HepG2 (cell line): ENCODE measurements at regions not wholly inside any gene's neighbourhood (a gene's known extent, or its start where the extent isn't known, plus 50 kb on each side); places are given as distances from the start of the nearest gene placed in this dataset.

Experiments used
- ATAC-seq: fragments of 200-7000 bp; cut with Tn5 transposase; 3 replicates; pipeline ENCODE4 v1.9.1; 2020; ENCODE audit warnings: mild to moderate bottlenecking, moderate library complexity
- BruUV-seq: library from RNA; stranded (reverse); fragments of 400-500 nt; replicated peaks from 2 replicates; lab custom pipeline; 2021; lab: Mats Ljungman, UMichigan
- CTCF ChIA-PET: fragments of 300-600 bp; formaldehyde crosslinking; extraction: SDS; loops from one replicate; lab custom pipeline; 2021; ENCODE audit warnings: low total read pairs, inconsistent platforms, low intra/inter-chr PET ratio; lab: Yijun Ruan, JAX
- POLR2A ChIA-PET: fragments of 350-600 bp; sonication (Branson Sonifier 250); formaldehyde crosslinking; loops from one replicate; lab custom pipeline; 2020; ENCODE audit warnings: antibody characterized with exemption, inconsistent platforms; lab: Yijun Ruan, JAX
- DNase-seq: peaks from one replicate; pipeline ENCODE4 v3.0.0-alpha.2; 2015; ENCODE audit warnings: low spot score
- FAIRE-seq: peaks from 3 replicates; lab custom pipeline; 2011; peaks lifted over from hg19 to GRCh38; lab: Jason Lieb, UNC
- H2AFZ ChIP-seq: one replicate; pipeline ENCODE4 v1.6.1; 2011; ENCODE audit warnings: low read length, inconsistent platforms
- H3K27ac ChIP-seq: fragments of 300-600 bp; 3 replicates; pipeline ENCODE4 v1.8.0; 2011; ENCODE audit warnings: mixed run types, mild to moderate bottlenecking, mixed read lengths, low read length, inconsistent platforms; ENCODE audit not compliant: insufficient read depth; ENCODE audit errors: extremely low read length
- H3K27me3 ChIP-seq, 2 experiments: fragments of 200-600 bp in 1 of 2; 2 replicates in 1 of 2; 3 replicates in 1 of 2; pipeline versions ENCODE4 v1.6.0 to v1.8.0; 2011; ENCODE audit warnings: low read length in 2 of 2, mild to moderate bottlenecking in 2 of 2, moderate library complexity in 2 of 2, inconsistent platforms in 1 of 2; ENCODE audit not compliant: insufficient read depth in 2 of 2, control insufficient read depth in 1 of 2
- H3K36me3 ChIP-seq, 2 experiments: fragments of 200-600 bp in 1 of 2; replicated peaks in 1 of 2; 2 replicates in 1 of 2; 3 replicates in 1 of 2; pipeline versions ENCODE4 v1.5.1 to v1.8.0; 2011; ENCODE audit warnings: low read length in 2 of 2, inconsistent platforms in 1 of 2; ENCODE audit not compliant: insufficient read depth in 2 of 2, control insufficient read depth in 1 of 2
- H3K4me1 ChIP-seq: 2 replicates; pipeline ENCODE4 v1.5.1; 2012; ENCODE audit warnings: low read length, inconsistent platforms; ENCODE audit not compliant: insufficient read depth
- H3K4me2 ChIP-seq: 2 replicates; pipeline ENCODE4 v1.6.0; 2011; ENCODE audit warnings: low read depth, low read length, inconsistent platforms
- H3K4me3 ChIP-seq, 3 experiments: fragments of 200-600 bp in 1 of 3; sonication (generic), shearing (Covaris generic) in 1 of 3; replicated peaks in 1 of 3; 2 replicates each; pipeline ENCODE4 v1.5.1; 2011 to 2016; ENCODE audit warnings: low read length in 3 of 3, inconsistent platforms in 2 of 3, low read depth in 2 of 3, mild to moderate bottlenecking in 2 of 3, control low read depth in 1 of 3, mixed read lengths in 1 of 3; ENCODE audit not compliant: insufficient read depth in 1 of 3
- H3K79me2 ChIP-seq: one replicate; pipeline ENCODE4 v1.6.1; 2011; ENCODE audit warnings: low read length, inconsistent platforms; ENCODE audit not compliant: insufficient read depth
- H3K9ac ChIP-seq: 2 replicates; pipeline ENCODE4 v1.6.0; 2011; ENCODE audit warnings: mild to moderate bottlenecking, low read depth, low read length, inconsistent platforms; ENCODE audit not compliant: insufficient read depth
- H3K9me3 ChIP-seq: 2 replicates; pipeline ENCODE4 v1.5.1; 2012; ENCODE audit warnings: mild to moderate bottlenecking, low read length
- H4K20me1 ChIP-seq: 2 replicates; pipeline ENCODE4 v1.6.0; 2011; ENCODE audit warnings: inconsistent platforms, mild to moderate bottlenecking, low read length, moderate library complexity; ENCODE audit not compliant: insufficient read depth
- CREB3 ChIP-seq: sonication (generic); formaldehyde crosslinking; IDR thresholded peaks from 2 replicates; pipeline ENCODE4 v1.5.0; 2020; ENCODE audit warnings: missing genetic modification reagents
- FOSL2 ChIP-seq: sonication (generic); formaldehyde crosslinking; IDR thresholded peaks from 2 replicates; pipeline ENCODE4 v1.4.0; 2020; ENCODE audit warnings: missing genetic modification reagents
- MXD1 ChIP-seq: sonication (generic); formaldehyde crosslinking; IDR thresholded peaks from 2 replicates; pipeline ENCODE4 v1.4.0; 2020; ENCODE audit warnings: mild to moderate bottlenecking, missing genetic modification reagents
- ZBTB34 ChIP-seq: sonication (generic); formaldehyde crosslinking; IDR thresholded peaks from 2 replicates; pipeline ENCODE4 v1.8.0; 2022; ENCODE audit warnings: mild to moderate bottlenecking, missing genetic modification reagents
- ZNF496 ChIP-seq: sonication (generic); formaldehyde crosslinking; IDR thresholded peaks from 2 replicates; pipeline ENCODE4 v1.8.1; 2023; ENCODE audit warnings: mild to moderate bottlenecking, moderate library complexity, missing genetic modification reagents; ENCODE audit not compliant: insufficient replicate concordance
- ZNF557 ChIP-seq: sonication (generic); formaldehyde crosslinking; IDR thresholded peaks from 2 replicates; pipeline ENCODE4 v1.4.0; 2020; ENCODE audit warnings: missing genetic modification reagents
- WGBS: methylation state at CpG from one replicate; pipeline ENCODE4 v1.1.6; 2017; ENCODE audit warnings: low lambda C conversion rate; 5-methylcytosine and 5-hydroxymethylcytosine counted together
- in situ Hi-C: cut with HindIII; loops from 2 replicates; pipeline ENCODE4 v1.10.0; 2017; ENCODE audit warnings: low pct_unique_long_range_greater_than_20kb; ENCODE audit not compliant: extremely low pct_ligation_motif_present
- intact Hi-C: fragments of 100-400 bp; cut with micrococcal nuclease; formaldehyde crosslinking; loops from one replicate; pipeline ENCODE4 v1.10.0; 2022; ENCODE audit not compliant: unreplicated experiment
- TF ChIP-seq, protein P1 (sequence below): sonication (generic); formaldehyde crosslinking; IDR thresholded peaks from 2 replicates; pipeline ENCODE4 v1.5.1; 2020; ENCODE audit warnings: mild to moderate bottlenecking, moderate library complexity, missing genetic modification reagents
- TF ChIP-seq, protein P2 (sequence below): sonication (generic); formaldehyde crosslinking; IDR thresholded peaks from one replicate; pipeline ENCODE4 v1.5.1; 2020; ENCODE audit warnings: mild to moderate bottlenecking, missing genetic modification reagents; ENCODE audit errors: not compliant biosample characterization

DNA sequence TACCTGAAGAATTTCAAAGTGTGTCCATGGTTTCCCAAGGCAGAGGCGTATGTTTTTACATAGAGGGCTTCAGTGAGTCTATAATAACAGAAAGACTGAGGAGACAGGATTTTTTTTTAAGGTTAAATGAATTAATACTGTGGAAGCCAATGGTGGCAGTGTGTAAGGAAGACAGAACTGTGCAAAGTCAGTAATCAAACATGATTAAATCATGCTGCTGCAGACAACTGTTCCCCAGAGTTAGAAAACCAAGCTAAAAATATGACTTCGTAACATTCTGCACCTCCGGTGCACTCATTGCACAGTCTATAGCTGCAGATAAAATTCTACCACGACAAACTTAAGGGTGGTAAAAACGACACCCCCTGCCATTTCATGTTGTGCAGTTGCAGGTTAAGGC, 309.6 kb upstream of the TRIB2 start (continued):
- TF ChIP-seq, protein P1, sequence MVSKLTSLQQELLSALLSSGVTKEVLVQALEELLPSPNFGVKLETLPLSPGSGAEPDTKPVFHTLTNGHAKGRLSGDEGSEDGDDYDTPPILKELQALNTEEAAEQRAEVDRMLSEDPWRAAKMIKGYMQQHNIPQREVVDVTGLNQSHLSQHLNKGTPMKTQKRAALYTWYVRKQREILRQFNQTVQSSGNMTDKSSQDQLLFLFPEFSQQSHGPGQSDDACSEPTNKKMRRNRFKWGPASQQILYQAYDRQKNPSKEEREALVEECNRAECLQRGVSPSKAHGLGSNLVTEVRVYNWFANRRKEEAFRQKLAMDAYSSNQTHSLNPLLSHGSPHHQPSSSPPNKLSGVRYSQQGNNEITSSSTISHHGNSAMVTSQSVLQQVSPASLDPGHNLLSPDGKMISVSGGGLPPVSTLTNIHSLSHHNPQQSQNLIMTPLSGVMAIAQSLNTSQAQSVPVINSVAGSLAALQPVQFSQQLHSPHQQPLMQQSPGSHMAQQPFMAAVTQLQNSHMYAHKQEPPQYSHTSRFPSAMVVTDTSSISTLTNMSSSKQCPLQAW (CRISPR knock-in tag), result no peak

DNA sequence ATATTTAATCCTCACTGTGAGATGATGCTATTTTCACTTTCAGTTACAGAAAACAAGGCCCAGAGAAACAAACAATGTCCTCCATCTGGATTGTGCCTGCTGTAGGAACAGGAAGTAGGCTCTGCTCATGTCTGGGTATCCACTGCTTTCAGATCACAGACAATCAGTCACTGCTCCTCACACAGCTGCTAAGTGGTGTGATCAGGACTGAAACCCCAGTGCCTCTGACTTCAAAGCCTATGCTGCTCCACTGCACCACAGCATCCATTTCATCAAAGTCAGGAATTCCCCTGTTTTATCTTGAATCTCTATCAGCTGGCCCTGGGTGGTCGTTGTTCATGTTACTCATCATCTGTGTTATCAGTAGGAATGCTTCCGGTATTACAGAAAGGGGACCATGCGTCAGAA, 303.8 kb upstream of the TRIB2 start:
- FAIRE-seq (no peak), DNase-seq (no peak), ATAC-seq (no peak)
- no peak for TF ChIP-seq MXD1 (CRISPR knock-in tag)
- no peak for TF ChIP-seq ZBTB34 (CRISPR knock-in tag)
- no peak for TF ChIP-seq CREB3 (CRISPR knock-in tag)
- TF ChIP-seq, protein P2, sequence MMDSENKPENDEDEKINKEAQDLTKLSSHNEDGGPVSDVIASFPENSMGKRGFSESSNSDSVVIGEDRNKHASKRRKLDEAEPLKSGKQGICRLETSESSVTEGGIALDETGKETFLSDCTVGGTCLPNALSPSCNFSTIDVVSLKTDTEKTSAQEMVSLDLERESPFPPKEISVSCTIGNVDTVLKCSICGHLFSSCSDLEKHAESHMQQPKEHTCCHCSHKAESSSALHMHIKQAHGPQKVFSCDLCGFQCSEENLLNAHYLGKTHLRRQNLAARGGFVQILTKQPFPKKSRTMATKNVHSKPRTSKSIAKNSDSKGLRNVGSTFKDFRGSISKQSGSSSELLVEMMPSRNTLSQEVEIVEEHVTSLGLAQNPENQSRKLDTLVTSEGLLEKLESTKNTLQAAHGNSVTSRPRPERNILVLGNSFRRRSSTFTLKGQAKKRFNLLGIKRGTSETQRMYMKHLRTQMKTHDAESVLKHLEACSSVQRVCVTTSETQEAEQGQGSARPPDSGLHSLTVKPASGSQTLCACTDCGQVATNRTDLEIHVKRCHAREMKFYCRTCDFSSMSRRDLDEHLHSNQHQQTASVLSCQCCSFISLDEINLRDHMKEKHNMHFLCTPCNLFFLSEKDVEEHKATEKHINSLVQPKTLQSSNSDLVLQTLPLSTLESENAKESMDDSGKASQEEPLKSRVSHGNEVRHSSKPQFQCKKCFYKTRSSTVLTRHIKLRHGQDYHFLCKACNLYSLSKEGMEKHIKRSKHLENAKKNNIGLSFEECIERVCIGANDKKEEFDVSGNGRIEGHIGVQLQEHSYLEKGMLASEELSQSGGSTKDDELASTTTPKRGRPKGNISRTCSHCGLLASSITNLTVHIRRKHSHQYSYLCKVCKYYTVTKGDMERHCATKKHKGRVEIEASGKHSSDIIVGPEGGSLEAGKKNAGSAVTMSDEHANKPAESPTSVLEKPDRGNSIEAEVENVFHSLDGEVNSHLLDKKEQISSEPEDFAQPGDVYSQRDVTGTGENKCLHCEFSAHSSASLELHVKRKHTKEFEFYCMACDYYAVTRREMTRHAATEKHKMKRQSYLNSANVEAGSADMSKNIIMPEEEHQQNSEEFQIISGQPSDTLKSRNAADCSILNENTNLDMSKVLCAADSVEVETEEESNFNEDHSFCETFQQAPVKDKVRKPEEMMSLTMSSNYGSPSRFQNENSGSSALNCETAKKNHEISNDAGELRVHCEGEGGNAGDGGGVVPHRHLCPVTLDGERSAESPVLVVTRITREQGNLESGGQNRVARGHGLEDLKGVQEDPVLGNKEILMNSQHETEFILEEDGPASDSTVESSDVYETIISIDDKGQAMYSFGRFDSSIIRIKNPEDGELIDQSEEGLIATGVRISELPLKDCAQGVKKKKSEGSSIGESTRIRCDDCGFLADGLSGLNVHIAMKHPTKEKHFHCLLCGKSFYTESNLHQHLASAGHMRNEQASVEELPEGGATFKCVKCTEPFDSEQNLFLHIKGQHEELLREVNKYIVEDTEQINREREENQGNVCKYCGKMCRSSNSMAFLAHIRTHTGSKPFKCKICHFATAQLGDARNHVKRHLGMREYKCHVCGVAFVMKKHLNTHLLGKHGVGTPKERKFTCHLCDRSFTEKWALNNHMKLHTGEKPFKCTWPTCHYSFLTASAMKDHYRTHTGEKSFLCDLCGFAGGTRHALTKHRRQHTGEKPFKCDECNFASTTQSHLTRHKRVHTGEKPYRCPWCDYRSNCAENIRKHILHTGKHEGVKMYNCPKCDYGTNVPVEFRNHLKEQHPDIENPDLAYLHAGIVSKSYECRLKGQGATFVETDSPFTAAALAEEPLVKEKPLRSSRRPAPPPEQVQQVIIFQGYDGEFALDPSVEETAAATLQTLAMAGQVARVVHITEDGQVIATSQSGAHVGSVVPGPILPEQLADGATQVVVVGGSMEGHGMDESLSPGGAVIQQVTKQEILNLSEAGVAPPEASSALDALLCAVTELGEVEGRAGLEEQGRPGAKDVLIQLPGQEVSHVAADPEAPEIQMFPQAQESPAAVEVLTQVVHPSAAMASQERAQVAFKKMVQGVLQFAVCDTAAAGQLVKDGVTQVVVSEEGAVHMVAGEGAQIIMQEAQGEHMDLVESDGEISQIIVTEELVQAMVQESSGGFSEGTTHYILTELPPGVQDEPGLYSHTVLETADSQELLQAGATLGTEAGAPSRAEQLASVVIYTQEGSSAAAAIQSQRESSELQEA, result no peak
- no peak for TF ChIP-seq FOSL2 (CRISPR knock-in tag)
- no peak for TF ChIP-seq ZNF557 (CRISPR knock-in tag)
- no peak for TF ChIP-seq ZNF496 (CRISPR knock-in tag)
- no peaks in the 10 kb centered on the region for H3K4me1 ChIP-seq
- POLR2A ChIA-PET, result no interaction called here
- H3K4me2 ChIP-seq, result no peak overlapping the region
- CTCF ChIA-PET, result no interaction called here
- 31% methylated on average over 3 of the region's 3 CpGs for WGBS
- BruUV-seq, result no TSS peak
- H3K27ac ChIP-seq, result no peak overlapping the region
- no peaks in the 10 kb centered on the region for H3K9me3 ChIP-seq
- no peaks in the 10 kb centered on the region for H3K36me3 ChIP-seq
- H3K27me3 ChIP-seq, result no peaks in the 10 kb centered on the region
- in situ Hi-C loops (no loop called here), intact Hi-C loops (no loop called here)
- H2AFZ ChIP-seq, result no peak overlapping the region
- no peaks in the 10 kb centered on the region for H3K79me2 ChIP-seq
- H3K4me3 ChIP-seq, result no peak overlapping the region
- no peaks in the 10 kb centered on the region for H4K20me1 ChIP-seq
- H3K9ac ChIP-seq, result no peak overlapping the region
